Duodenal mucosa (tissue), 2 donors: ENCODE measurements at regions not wholly inside any gene's neighbourhood (a gene's known extent, or its start where the extent isn't known, plus 50 kb on each side); places are given as distances from the start of the nearest gene placed in this dataset.

ENCODE experiments used
- H3K27ac ChIP-seq: one replicate; pipeline ENCODE4 v1.7.0; 2013; ENCODE audit warnings: low read depth, low read length
- H3K27me3 ChIP-seq, 2 donors: one replicate each; pipeline ENCODE4 v1.7.0; 2013; ENCODE audit warnings: low read length in 2 of 2, control low read depth in 1 of 2; ENCODE audit not compliant: insufficient read depth in 2 of 2, control insufficient read depth in 1 of 2
- H3K36me3 ChIP-seq, 2 donors: one replicate each; pipeline ENCODE4 v1.7.0; 2013; ENCODE audit warnings: low read length in 2 of 2, control low read depth in 1 of 2; ENCODE audit not compliant: insufficient read depth in 2 of 2, control insufficient read depth in 1 of 2
- H3K4me1 ChIP-seq, 2 donors: one replicate each; pipeline ENCODE4 v1.7.0; 2013; ENCODE audit warnings: low read length in 2 of 2, control low read depth in 1 of 2; ENCODE audit not compliant: insufficient read depth in 2 of 2, control insufficient read depth in 1 of 2
- H3K4me3 ChIP-seq, 2 donors: one replicate each; pipeline ENCODE4 v1.7.0; 2013; ENCODE audit warnings: low read length in 2 of 2, low read depth in 1 of 2
- H3K9ac ChIP-seq, 2 donors: one replicate each; pipeline ENCODE4 v1.7.0; 2013; ENCODE audit warnings: low read length in 2 of 2, low read depth in 1 of 2
- H3K9me3 ChIP-seq, 2 donors: one replicate each; pipeline ENCODE4 v1.7.0; 2013; ENCODE audit warnings: low read length in 2 of 2, control low read depth in 1 of 2; ENCODE audit not compliant: control insufficient read depth in 1 of 2

GRCh38 chr9:105883847-105884246 is 189.5 kb downstream of the TMEM38B start:
- H3K36me3 ChIP-seq: no peaks in the 10 kb centered on the region
- no peaks in the 10 kb centered on the region for H3K4me1 ChIP-seq
- no peak overlapping the region for H3K9ac ChIP-seq
- no peaks in the 10 kb centered on the region for H3K9me3 ChIP-seq
- no peak overlapping the region for H3K4me3 ChIP-seq
- no peak overlapping the region for H3K27ac ChIP-seq
- no peaks in the 10 kb centered on the region for H3K27me3 ChIP-seq

- Histone ChIP-seq H3K4me1 (no peaks in the 10 kb centered on the region), H3K4me3 (no peak overlapping the region), H3K27ac (no peak overlapping the region), H3K36me3 (no peaks in the 10 kb centered on the region), H3K9ac (no peak overlapping the region), H3K9me3 (no peaks in the 10 kb centered on the region), H3K27me3 (no peaks in the 10 kb centered on the region)
Observed at GRCh38 chr9:105884416-105884815, 190.1 kb downstream of the TMEM38B start.

- Histone ChIP-seq H3K27ac (no peak overlapping the region), H3K27me3 (no peaks in the 10 kb centered on the region)
Observed at GRCh38 chr9:105886136-105886535, 191.8 kb downstream of the TMEM38B start.

GRCh38 chr9:105887679-105888078 is 193.3 kb downstream of the TMEM38B start:
- Histone ChIP-seq H3K4me3 (no peak overlapping the region), H3K27ac (no peak overlapping the region), H3K9ac (no peak overlapping the region), H3K4me1 (no peaks in the 10 kb centered on the region), H3K9me3 (no peaks in the 10 kb centered on the region), H3K36me3 (no peaks in the 10 kb centered on the region), H3K27me3 (no peaks in the 10 kb centered on the region)

More at GRCh38 chr9:105886136-105886535, 191.8 kb downstream of the TMEM38B start:
- no peak overlapping the region for H3K4me3 ChIP-seq
- H3K9ac ChIP-seq: no peak overlapping the region
- no peaks in the 10 kb centered on the region for H3K9me3 ChIP-seq
- H3K4me1 ChIP-seq: no peaks in the 10 kb centered on the region
- no peaks in the 10 kb centered on the region for H3K36me3 ChIP-seq

GRCh38 chr9:105890046-105890822 is 195.9 kb downstream of the TMEM38B start:
- no peak overlapping the region for H3K27ac ChIP-seq
- H3K4me3 ChIP-seq: no peak overlapping the region
- H3K4me1 ChIP-seq: no peaks in the 10 kb centered on the region
- H3K9me3 ChIP-seq: no peaks in the 10 kb centered on the region
- no peak overlapping the region for H3K9ac ChIP-seq
- no peaks in the 10 kb centered on the region for H3K36me3 ChIP-seq
- H3K27me3 ChIP-seq: no peaks in the 10 kb centered on the region

GRCh38 chr9:105900123-105900522 is 205.8 kb downstream of the TMEM38B start:
- no peaks in the 10 kb centered on the region for H3K27me3 ChIP-seq
- no peak overlapping the region for H3K9ac ChIP-seq
- no peaks in the 10 kb centered on the region for H3K9me3 ChIP-seq
- H3K4me3 ChIP-seq: no peak overlapping the region
- H3K27ac ChIP-seq: no peak overlapping the region
- H3K36me3 ChIP-seq: no peaks in the 10 kb centered on the region
- no peaks in the 10 kb centered on the region for H3K4me1 ChIP-seq

- H3K9me3 ChIP-seq: no peaks in the 10 kb centered on the region
- no peaks in the 10 kb centered on the region for H3K4me1 ChIP-seq
- H3K27ac ChIP-seq: no peak overlapping the region
- H3K9ac ChIP-seq: no peak overlapping the region
- H3K36me3 ChIP-seq: no peaks in the 10 kb centered on the region
- H3K27me3 ChIP-seq: no peaks in the 10 kb centered on the region
- H3K4me3 ChIP-seq: no peak overlapping the region
Observed at GRCh38 chr9:105901514-105902109, 207.3 kb downstream of the TMEM38B start.

GRCh38 chr9:105908069-105908468 is 213.7 kb downstream of the TMEM38B start:
- no peaks in the 10 kb centered on the region for H3K4me1 ChIP-seq
- no peak overlapping the region for H3K4me3 ChIP-seq
- no peaks in the 10 kb centered on the region for H3K27me3 ChIP-seq
- H3K36me3 ChIP-seq: no peaks in the 10 kb centered on the region
- H3K9me3 ChIP-seq: no peaks in the 10 kb centered on the region
- no peak overlapping the region for H3K9ac ChIP-seq
- H3K27ac ChIP-seq: no peak overlapping the region

GRCh38 chr9:105911104-105911911 is 217.0 kb downstream of the TMEM38B start:
- Histone ChIP-seq H3K4me1 (no peaks in the 10 kb centered on the region), H3K4me3 (no peak overlapping the region), H3K27ac (no peak overlapping the region), H3K27me3 (no peaks in the 10 kb centered on the region), H3K9ac (no peak overlapping the region), H3K9me3 (no peaks in the 10 kb centered on the region), H3K36me3 (no peaks in the 10 kb centered on the region)
